K562 (cell line): ENCODE measurements at regions not wholly inside any gene's neighbourhood (a gene's known extent, or its start where the extent isn't known, plus 50 kb on each side); places are given as distances from the start of the nearest gene placed in this dataset.

Experiments used
- ATAC-seq: fragments of 200-7000 bp; cut with Tn5 transposase; 3 replicates; pipeline ENCODE4 v1.9.1; 2020; ENCODE audit warnings: moderate library complexity
- BruUV-seq: library from RNA; stranded (reverse); fragments of 400-500 nt; replicated peaks from 2 replicates; lab custom pipeline; 2021; lab: Mats Ljungman, UMichigan
- CTCF ChIA-PET: fragments of 300-600 bp; formaldehyde crosslinking; extraction: SDS; loops from one replicate; lab custom pipeline; 2021; ENCODE audit warnings: low intra/inter-chr PET ratio; lab: Yijun Ruan, JAX
- POLR2A ChIA-PET: fragments of 300-600, 350-650 bp; sonication (Branson Sonifier 250); formaldehyde crosslinking; extraction: SDS; loops from one replicate; lab custom pipeline; 2021; ENCODE audit warnings: antibody characterized with exemption, inconsistent platforms; lab: Yijun Ruan, JAX
- DNase-seq, 4 experiments: peaks; one replicate each; pipeline versions ENCODE4 v3.0.0 to v3.0.0-alpha.2; 2011 to 2018; ENCODE audit warnings: low spot score in 3 of 4, mixed read lengths in 3 of 4; ENCODE audit errors: extremely low read depth in 1 of 4
- FAIRE-seq: peaks from 2 replicates; lab custom pipeline; 2011; peaks lifted over from hg19 to GRCh38; lab: Jason Lieb, UNC
- H2AFZ ChIP-seq: 2 replicates; pipeline ENCODE4 v1.6.0; 2011; ENCODE audit warnings: low read depth, low read length, control low read depth, inconsistent platforms
- H3K27ac ChIP-seq: fragments of 200-600 bp; 3 replicates; pipeline ENCODE4 v1.8.0; 2011; ENCODE audit warnings: low read depth, mild to moderate bottlenecking, control low read depth, inconsistent platforms, low read length, moderate library complexity, mixed read lengths; ENCODE audit errors: extremely low read depth
- H3K27me3 ChIP-seq, 2 experiments: fragments of 300-600 bp in 1 of 2; 2 replicates in 1 of 2; 3 replicates in 1 of 2; pipeline versions ENCODE4 v1.6.0 to v1.8.0; 2011; ENCODE audit warnings: inconsistent platforms in 2 of 2, low read length in 2 of 2, mild to moderate bottlenecking in 1 of 2, mixed read lengths in 1 of 2, moderate library complexity in 1 of 2; ENCODE audit not compliant: control insufficient read depth in 2 of 2, insufficient read depth in 2 of 2
- H3K36me3 ChIP-seq: fragments of 300-600 bp; 3 replicates; pipeline ENCODE4 v1.8.0; 2011; ENCODE audit warnings: mild to moderate bottlenecking, low read length, inconsistent platforms; ENCODE audit not compliant: control insufficient read depth, insufficient read depth
- H3K4me1 ChIP-seq, 2 experiments: fragments of 200-600 bp in 1 of 2; replicated peaks in 1 of 2; 2 replicates in 1 of 2; 3 replicates in 1 of 2; pipeline versions ENCODE4 v1.5.1 to v1.8.0; 2011; ENCODE audit warnings: inconsistent platforms in 2 of 2, low read length in 2 of 2, mild to moderate bottlenecking in 1 of 2, mixed read lengths in 1 of 2, moderate library complexity in 1 of 2; ENCODE audit not compliant: control insufficient read depth in 2 of 2, insufficient read depth in 2 of 2
- H3K4me2 ChIP-seq: 2 replicates; pipeline ENCODE4 v1.6.1; 2011; ENCODE audit warnings: low read length, control low read depth, inconsistent platforms, mixed read lengths; ENCODE audit not compliant: insufficient read depth
- H3K4me3 ChIP-seq: fragments of 200-600 bp; sonication (generic), shearing (Covaris generic); 2 replicates; pipeline ENCODE4 v1.5.1; 2016; ENCODE audit warnings: control low read depth, inconsistent platforms
- H3K79me2 ChIP-seq: fragments of 200-600 bp; 3 replicates; pipeline ENCODE4 v1.8.0; 2011; ENCODE audit warnings: low read length, inconsistent platforms; ENCODE audit not compliant: control insufficient read depth, insufficient read depth
- H3K9ac ChIP-seq, 2 experiments: 2 replicates each; pipeline versions ENCODE4 v1.6.0 to v1.6.1; 2011; ENCODE audit warnings: low read depth in 2 of 2, low read length in 2 of 2, control low read depth in 1 of 2, inconsistent platforms in 1 of 2, mild to moderate bottlenecking in 1 of 2, mixed read lengths in 1 of 2; ENCODE audit not compliant: insufficient read depth in 1 of 2
- H3K9me1 ChIP-seq: one replicate; pipeline ENCODE4 v1.6.0; 2011; ENCODE audit warnings: inconsistent platforms, mild to moderate bottlenecking, low read length, moderate library complexity; ENCODE audit not compliant: control insufficient read depth, insufficient read depth
- H3K9me3 ChIP-seq: replicated peaks from 2 replicates; pipeline ENCODE4 v1.5.1; 2011; ENCODE audit warnings: low read depth, low read length, inconsistent platforms; ENCODE audit not compliant: control insufficient read depth, insufficient read depth
- H4K20me1 ChIP-seq: replicated peaks from 2 replicates; pipeline ENCODE4 v1.6.1; 2011; ENCODE audit warnings: low read length, inconsistent platforms, mixed read lengths; ENCODE audit not compliant: control insufficient read depth, insufficient read depth
- ATF7 ChIP-seq: fragments of 450-650 bp; IDR thresholded peaks from 2 replicates; pipeline ENCODE4 v1.7.1; 2014; ENCODE audit warnings: mild to moderate bottlenecking, moderate library complexity
- BDP1 ChIP-seq: IDR thresholded peaks from 3 replicates; pipeline ENCODE4 v1.6.1; 2011; ENCODE audit not compliant: insufficient read length, insufficient read depth
- DDX20 ChIP-seq: fragments of 450-650 bp; IDR thresholded peaks from 2 replicates; pipeline ENCODE4 v1.6.1; 2016; ENCODE audit warnings: missing genetic modification characterization, low read depth, mild to moderate bottlenecking, missing compliant biosample characterization, moderate library complexity
- FOXK1 ChIP-seq: sonication (generic); formaldehyde crosslinking; IDR thresholded peaks from 2 replicates; pipeline ENCODE4 v1.8.0; 2022; ENCODE audit warnings: missing genetic modification reagents, mild to moderate bottlenecking, borderline replicate concordance
- FOXP1 ChIP-seq: sonication (generic); formaldehyde crosslinking; IDR thresholded peaks from 2 replicates; pipeline ENCODE4 v1.8.0; 2022; ENCODE audit warnings: mild to moderate bottlenecking, missing genetic modification reagents
- MCM7 ChIP-seq, 2 experiments: fragments of 450-650 bp; IDR thresholded peaks; 2 replicates each; pipeline ENCODE4 v1.6.1; 2016 to 2018
- RAD21 ChIP-seq, 2 experiments: fragments of 250-450 bp in 1 of 2; fragments of 450-650 bp in 1 of 2; sonication (Bioruptor Pico) in 1 of 2; formaldehyde crosslinking in 1 of 2; IDR thresholded peaks in 1 of 2; conservative IDR thresholded peaks in 1 of 2; 2 replicates each; pipeline versions ENCODE4 v1.4.0 to v1.8.0; 2020 to 2022; ENCODE audit warnings: mild to moderate bottlenecking in 2 of 2, moderate library complexity in 1 of 2
- SIN3A ChIP-seq, 2 experiments: fragments of 150-350 bp in 1 of 2; IDR thresholded peaks; 2 replicates each; pipeline ENCODE4 v1.6.1; 2011 to 2016; ENCODE audit warnings: borderline replicate concordance in 2 of 2, low read depth in 2 of 2, low read length in 2 of 2, mild to moderate bottlenecking in 2 of 2, moderate library complexity in 2 of 2; ENCODE audit not compliant: control insufficient read depth in 1 of 2
- TARDBP ChIP-seq: fragments of 450-650 bp; IDR thresholded peaks from 2 replicates; pipeline ENCODE4 v1.6.1; 2016
- THAP7 ChIP-seq: fragments of 250-450 bp; sonication (Bioruptor Pico); IDR thresholded peaks from 2 replicates; pipeline ENCODE4 v1.5.0; 2021
- ZFX ChIP-seq: sonication (generic); formaldehyde crosslinking; IDR thresholded peaks from 2 replicates; pipeline ENCODE4 v1.8.0; 2022; ENCODE audit warnings: mild to moderate bottlenecking, missing genetic modification reagents, moderate library complexity
- ZNF408 ChIP-seq: fragments of 250-450 bp; sonication (Bioruptor Pico); IDR thresholded peaks from 2 replicates; pipeline ENCODE4 v1.4.0; 2020; ENCODE audit warnings: low read depth, mild to moderate bottlenecking, moderate library complexity
- ZNF431 ChIP-seq: sonication (generic); formaldehyde crosslinking; IDR thresholded peaks from 2 replicates; pipeline ENCODE4 v1.8.0; 2022; ENCODE audit warnings: mild to moderate bottlenecking, missing genetic modification reagents
- ZNF668 ChIP-seq: fragments of 250-450 bp; sonication (Bioruptor Pico); IDR thresholded peaks from 2 replicates; pipeline ENCODE4 v1.8.0; 2022; ENCODE audit warnings: mild to moderate bottlenecking, inconsistent platforms
- WGBS: fragments of 100-300 bp; shearing (Covaris generic); methylation state at CpG from one replicate; pipeline ENCODE4 v1.1.6; 2016; ENCODE audit warnings: low coverage, mixed read lengths; ENCODE audit not compliant: insufficient coverage; ENCODE audit errors: missing lambda C conversion rate; 5-methylcytosine and 5-hydroxymethylcytosine counted together
- in situ Hi-C: fragments of 300-500 bp; cut with MboI; formaldehyde crosslinking; loops from 4 replicates; pipeline ENCODE4 v1.15.0; 2018; ENCODE audit warnings: inconsistent platforms, mixed read lengths
- intact Hi-C: fragments of 100-400 bp; cut with micrococcal nuclease; formaldehyde crosslinking; loops from 2 replicates; pipeline ENCODE4 v1.14.2; 2022
- TF ChIP-seq, protein P1 (sequence below): fragments of 450-650 bp; formaldehyde crosslinking; conservative IDR thresholded peaks from 2 replicates; pipeline ENCODE4 v1.4.0; 2022; ENCODE audit warnings: mild to moderate bottlenecking, missing genetic modification characterization
- TF ChIP-seq, protein P2 (sequence below): fragments of 450-650 bp; IDR thresholded peaks from 2 replicates; pipeline ENCODE4 v1.6.1; 2016; ENCODE audit warnings: borderline replicate concordance
- TF ChIP-seq, protein P3 (sequence below): fragments of 450-650 bp; conservative IDR thresholded peaks from 2 replicates; pipeline ENCODE4 v1.6.1; 2016; ENCODE audit warnings: missing genetic modification characterization, low read depth, mild to moderate bottlenecking, control low read depth, missing compliant biosample characterization

- TF ChIP-seq RAD21 (CRISPR knock-in tag; conservative IDR thresholded peaks at IDR 0.05 in 1 of 2, IDR thresholded peaks at IDR 0.05 in 1 of 2) = no peak
- no peak for TF ChIP-seq ZNF668
- TF ChIP-seq ZNF431 (CRISPR knock-in tag) = no peak
- TF ChIP-seq, protein P1, sequence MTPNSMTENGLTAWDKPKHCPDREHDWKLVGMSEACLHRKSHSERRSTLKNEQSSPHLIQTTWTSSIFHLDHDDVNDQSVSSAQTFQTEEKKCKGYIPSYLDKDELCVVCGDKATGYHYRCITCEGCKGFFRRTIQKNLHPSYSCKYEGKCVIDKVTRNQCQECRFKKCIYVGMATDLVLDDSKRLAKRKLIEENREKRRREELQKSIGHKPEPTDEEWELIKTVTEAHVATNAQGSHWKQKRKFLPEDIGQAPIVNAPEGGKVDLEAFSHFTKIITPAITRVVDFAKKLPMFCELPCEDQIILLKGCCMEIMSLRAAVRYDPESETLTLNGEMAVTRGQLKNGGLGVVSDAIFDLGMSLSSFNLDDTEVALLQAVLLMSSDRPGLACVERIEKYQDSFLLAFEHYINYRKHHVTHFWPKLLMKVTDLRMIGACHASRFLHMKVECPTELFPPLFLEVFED (CRISPR knock-in tag) = no peak
Measured at GRCh38 chr1:94716965-94717364, 103.2 kb upstream of the SLC44A3 start (continued).

DNA sequence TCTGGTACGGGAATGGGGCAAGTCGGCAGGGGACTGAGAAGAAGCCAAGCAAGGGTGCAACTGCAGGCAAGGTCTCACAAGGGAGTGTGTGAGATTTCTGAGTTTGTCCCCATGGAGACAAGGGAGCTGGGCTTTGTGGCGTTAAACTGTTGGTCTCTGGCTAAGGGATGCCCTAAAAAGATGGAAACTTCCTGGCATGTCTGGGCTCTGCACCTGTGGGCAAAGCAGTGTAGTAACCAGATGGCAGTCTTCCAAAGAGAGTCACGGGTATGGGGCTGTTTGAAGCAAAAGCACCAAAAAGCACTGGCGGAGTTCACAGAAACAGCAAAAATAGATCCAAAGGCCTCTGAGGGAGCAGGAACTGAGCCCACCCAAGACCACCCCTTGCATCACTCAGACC, 104.8 kb upstream of the SLC44A3 start:
- intact Hi-C loops = no loop called here
- CTCF ChIA-PET = no interaction called here
- no peak for TF ChIP-seq DDX20 (tag)
- TF ChIP-seq, protein P2, sequence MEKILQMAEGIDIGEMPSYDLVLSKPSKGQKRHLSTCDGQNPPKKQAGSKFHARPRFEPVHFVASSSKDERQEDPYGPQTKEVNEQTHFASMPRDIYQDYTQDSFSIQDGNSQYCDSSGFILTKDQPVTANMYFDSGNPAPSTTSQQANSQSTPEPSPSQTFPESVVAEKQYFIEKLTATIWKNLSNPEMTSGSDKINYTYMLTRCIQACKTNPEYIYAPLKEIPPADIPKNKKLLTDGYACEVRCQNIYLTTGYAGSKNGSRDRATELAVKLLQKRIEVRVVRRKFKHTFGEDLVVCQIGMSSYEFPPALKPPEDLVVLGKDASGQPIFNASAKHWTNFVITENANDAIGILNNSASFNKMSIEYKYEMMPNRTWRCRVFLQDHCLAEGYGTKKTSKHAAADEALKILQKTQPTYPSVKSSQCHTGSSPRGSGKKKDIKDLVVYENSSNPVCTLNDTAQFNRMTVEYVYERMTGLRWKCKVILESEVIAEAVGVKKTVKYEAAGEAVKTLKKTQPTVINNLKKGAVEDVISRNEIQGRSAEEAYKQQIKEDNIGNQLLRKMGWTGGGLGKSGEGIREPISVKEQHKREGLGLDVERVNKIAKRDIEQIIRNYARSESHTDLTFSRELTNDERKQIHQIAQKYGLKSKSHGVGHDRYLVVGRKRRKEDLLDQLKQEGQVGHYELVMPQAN = no peak
- no peak for TF ChIP-seq ZNF408 (CRISPR knock-in tag)
- TF ChIP-seq, protein P3, sequence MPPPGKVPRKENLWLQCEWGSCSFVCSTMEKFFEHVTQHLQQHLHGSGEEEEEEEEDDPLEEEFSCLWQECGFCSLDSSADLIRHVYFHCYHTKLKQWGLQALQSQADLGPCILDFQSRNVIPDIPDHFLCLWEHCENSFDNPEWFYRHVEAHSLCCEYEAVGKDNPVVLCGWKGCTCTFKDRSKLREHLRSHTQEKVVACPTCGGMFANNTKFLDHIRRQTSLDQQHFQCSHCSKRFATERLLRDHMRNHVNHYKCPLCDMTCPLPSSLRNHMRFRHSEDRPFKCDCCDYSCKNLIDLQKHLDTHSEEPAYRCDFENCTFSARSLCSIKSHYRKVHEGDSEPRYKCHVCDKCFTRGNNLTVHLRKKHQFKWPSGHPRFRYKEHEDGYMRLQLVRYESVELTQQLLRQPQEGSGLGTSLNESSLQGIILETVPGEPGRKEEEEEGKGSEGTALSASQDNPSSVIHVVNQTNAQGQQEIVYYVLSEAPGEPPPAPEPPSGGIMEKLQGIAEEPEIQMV = no peak
- TF ChIP-seq FOXK1 (CRISPR knock-in tag) = no peak
- TF ChIP-seq MCM7 (IDR thresholded peaks at IDR 0.05) = no peak
- TF ChIP-seq THAP7 (CRISPR knock-in tag) = no peak
- no peak for TF ChIP-seq FOXP1
- TF ChIP-seq BDP1 = no peak
- no peak for TF ChIP-seq TARDBP
- TF ChIP-seq ATF7 = no peak
- TF ChIP-seq SIN3A (IDR thresholded peaks at IDR 0.05; ENCODE audit: borderline replicate concordance in 2 of 2, control insufficient read depth in 1 of 2, low read depth in 2 of 2, low read length in 2 of 2) = no peak
- TF ChIP-seq ZFX (CRISPR knock-in tag) = no peak

More for the DNA sequence above, 104.8 kb upstream of the SLC44A3 start:
- Histone ChIP-seq H3K27ac (no peak overlapping the region), H3K9ac (no peak overlapping the region), H2AFZ (no peak overlapping the region), H3K9me3 (no peaks in the 10 kb centered on the region), H3K4me3 (no peak overlapping the region), H3K27me3 (peaks cover 2 to 32% of the 10 kb centered on the region in 2 experiments; a peak in 4 of 5 replicates), H3K4me2 (no peak overlapping the region), H3K36me3 (no peaks in the 10 kb centered on the region), H3K9me1 (no peaks in the 10 kb centered on the region), H4K20me1 (no peaks in the 10 kb centered on the region), H3K4me1 (no peaks in the 10 kb centered on the region), H3K79me2 (no peaks in the 10 kb centered on the region)
- no peak for FAIRE-seq
- ATAC-seq = no peak
- 1% methylated on average over 5 of the region's 5 CpGs for WGBS
- POLR2A ChIA-PET = interaction anchor here (0.6 kb wide), 1 partner anchor 64 kb away, joined by 4 read pairs; no protein-coding TSS in a partner anchor
- in situ Hi-C loops = no loop called here
- no peak for DNase-seq
- BruUV-seq = no TSS peak
